ENCODE measurements at regions not wholly inside any gene's neighbourhood (a gene's known extent, or its start where the extent isn't known, plus 50 kb on each side); places are given as distances from the start of the nearest gene placed in this dataset.
A peak's percentile ranks its signal among the peaks of the same experiment; 100 is the strongest.

- intact Hi-C loops (cut with DNase I), result no loop called here
- DNase-seq (no peak), ATAC-seq (no peak), FAIRE-seq (no peak)
- Histone ChIP-seq H3K27me3 (no peaks in the 10 kb centered on the region), H3K27ac (no peak overlapping the region), H3K9me3 (no peaks in the 10 kb centered on the region), H3K4me1 (peaks cover 0 to 2% (median 0%) of the 10 kb centered on the region in 3 donors), H3K36me3 (no peaks in the 10 kb centered on the region), H3K4me3 (no peak overlapping the region)
- TF ChIP-seq CTCF (IDR thresholded peaks at IDR 0.05), result no peak
- 65 to 85% methylated on average over 1 of the region's 1 CpG for WGBS, 2 donors
These were observed 320.2 kb downstream of the MAP2K6 start for GRCh38 chr17:69734656-69735055.

GRCh38 chr17:69735285-69735684 is 320.8 kb downstream of the MAP2K6 start:
- 63 to 88% methylated on average over 2 of the region's 2 CpGs for WGBS, 2 donors
- Histone ChIP-seq H3K36me3 (no peaks in the 10 kb centered on the region), H3K9me3 (no peaks in the 10 kb centered on the region), H3K27me3 (no peaks in the 10 kb centered on the region), H3K4me1 (no peaks in the 10 kb centered on the region), H3K27ac (no peak overlapping the region), H3K4me3 (no peak overlapping the region)
- intact Hi-C loops (cut with DNase I), result no loop called here
- peak; percentile 34 for FAIRE-seq
- no peak for TF ChIP-seq CTCF (IDR thresholded peaks at IDR 0.05)
- no peak for ATAC-seq
- no peak for DNase-seq

DNA sequence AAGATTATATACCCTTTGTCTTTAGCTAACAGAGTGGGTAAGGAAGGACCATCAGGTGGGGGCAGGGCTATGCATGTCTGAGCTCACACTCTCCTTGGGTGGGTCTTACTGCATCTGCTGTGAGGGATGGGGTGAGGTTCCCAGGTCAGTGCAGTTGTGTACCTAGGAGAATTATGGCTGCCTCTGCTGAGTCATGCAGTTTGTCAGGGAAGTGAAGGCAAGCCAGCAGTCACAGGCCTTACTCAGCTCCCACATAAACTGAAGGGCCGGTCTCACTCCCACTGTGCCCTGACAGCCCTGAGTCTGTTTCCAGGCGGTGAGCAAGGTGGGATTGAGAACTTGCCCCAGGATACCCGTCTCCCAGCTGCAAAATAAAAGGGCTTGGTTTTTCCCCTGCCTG is 328.6 kb downstream of the MAP2K6 start:
- Histone ChIP-seq H3K36me3 (no peaks in the 10 kb centered on the region), H3K9me3 (no peaks in the 10 kb centered on the region), H3K4me1 (no peaks in the 10 kb centered on the region), H3K27ac (no peak overlapping the region), H3K4me3 (no peak overlapping the region), H3K27me3 (no peaks in the 10 kb centered on the region)
- DNase-seq, result no peak
- WGBS, 2 donors, result 87 to 94% methylated on average over 3 of the region's 3 CpGs
- no peak for ATAC-seq
- intact Hi-C loops (cut with DNase I), result no loop called here
- no peak for FAIRE-seq
- TF ChIP-seq CTCF (IDR thresholded peaks at IDR 0.05), result no peak

DNA sequence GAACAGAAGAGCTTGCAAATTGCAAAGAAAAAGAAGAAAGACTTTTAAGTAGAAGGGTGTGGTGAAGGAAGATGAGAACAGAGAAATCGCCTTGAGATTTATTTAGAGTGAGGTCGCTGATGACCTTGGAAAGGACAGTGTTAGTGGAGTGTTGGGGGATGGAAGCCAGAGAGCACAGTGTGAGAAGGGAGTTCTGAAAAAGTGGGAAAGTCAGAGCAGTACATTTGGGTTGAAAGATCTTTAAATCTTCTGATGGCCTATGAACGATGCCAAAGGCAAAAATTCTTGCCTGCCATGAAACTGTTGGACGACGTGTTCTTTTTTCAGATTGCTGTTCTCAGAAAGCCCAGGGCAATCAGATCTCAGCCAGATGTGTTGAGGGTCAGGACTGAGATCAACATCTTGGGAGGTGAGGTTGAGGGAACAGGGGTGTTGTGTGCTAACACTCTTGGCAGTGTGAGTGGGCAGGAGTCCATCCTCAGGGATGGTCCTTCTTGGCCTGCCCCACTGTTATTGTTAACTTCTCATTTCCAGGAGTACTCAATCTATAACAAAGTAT is 330.1 kb downstream of the MAP2K6 start:
- H3K9me3 ChIP-seq, result no peaks in the 10 kb centered on the region
- no peak overlapping the region for H3K27ac ChIP-seq
- intact Hi-C loops (cut with DNase I), result no loop called here
- 74 to 78% methylated on average over 5 of the region's 5 CpGs for WGBS, 2 donors
- no peaks in the 10 kb centered on the region for H3K27me3 ChIP-seq
- FAIRE-seq, result no peak
- TF ChIP-seq CTCF (IDR thresholded peaks at IDR 0.05), result no peak
- no peaks in the 10 kb centered on the region for H3K4me1 ChIP-seq
- no peak overlapping the region for H3K4me3 ChIP-seq
- ATAC-seq, result no peak
- no peaks in the 10 kb centered on the region for H3K36me3 ChIP-seq
- DNase-seq, result no peak

- H3K9me3 ChIP-seq, result no peaks in the 10 kb centered on the region
- no peak overlapping the region for H3K27ac ChIP-seq
- no peak for ATAC-seq
- H3K4me3 ChIP-seq, result no peak overlapping the region
- intact Hi-C loops (cut with DNase I), result no loop called here
- no peak for TF ChIP-seq CTCF (IDR thresholded peaks at IDR 0.05)
- no peaks in the 10 kb centered on the region for H3K4me1 ChIP-seq
- 70 to 77% methylated on average over 3 of the region's 3 CpGs for WGBS, 2 donors
- no peaks in the 10 kb centered on the region for H3K27me3 ChIP-seq
- no peak for FAIRE-seq
- no peaks in the 10 kb centered on the region for H3K36me3 ChIP-seq
- no peak for DNase-seq
These were observed 325.1 kb upstream of the KCNJ16 start for GRCh38 chr17:69749911-69750310.
